ENCODE measurements at regions not wholly inside any gene's neighbourhood (a gene's known extent, or its start where the extent isn't known, plus 50 kb on each side); places are given as distances from the start of the nearest gene placed in this dataset.
"Not testable (repeated sequence)": the region's sequence is repeated elsewhere in the genome, so short reads cannot be mapped to it uniquely, and the experiment has no call there.

GRCh38 chr3:73259856-73260255 is 198.4 kb downstream of the EBLN2 start:
- Histone ChIP-seq H3K9me3 (replicated peaks; ENCODE audit: low read length) (no peaks in the 10 kb centered on the region), H3K4me2 (ENCODE audit: low read length) (no peak overlapping the region), H3K27me3 (ENCODE audit: control insufficient read depth, insufficient read depth, low read length) (peaks cover 19% of the 10 kb centered on the region), H3K9ac (ENCODE audit: low read depth, low read length) (no peak overlapping the region), H3K4me3 (ENCODE audit: low read length) (no peak overlapping the region), H3K4me1 (ENCODE audit: control insufficient read depth, insufficient read depth, low read length) (no peaks in the 10 kb centered on the region), H3K36me3 (ENCODE audit: insufficient read depth, low read length) (no peaks in the 10 kb centered on the region)

DNA sequence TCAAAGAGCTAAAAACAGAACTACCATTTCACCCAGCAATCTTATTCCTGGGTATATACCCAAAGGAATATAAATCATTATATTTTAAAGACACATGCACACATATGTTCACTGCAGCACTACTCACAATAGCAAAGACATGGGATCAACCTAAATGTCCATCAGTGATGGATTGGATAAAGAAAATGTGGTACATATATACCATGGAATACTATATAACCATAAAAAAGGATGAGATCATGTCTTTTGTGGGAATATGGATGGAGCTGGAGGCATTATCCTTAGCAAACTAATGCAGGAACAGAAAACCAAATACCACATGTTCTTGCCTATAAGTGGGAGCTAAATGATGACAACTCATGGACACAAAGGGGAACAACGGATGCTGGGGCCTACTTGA is 205.1 kb downstream of the EBLN2 start:
- H3K36me3 ChIP-seq (ENCODE audit: insufficient read depth, low read length); H3K4me2 ChIP-seq (ENCODE audit: low read length); H3K9me3 ChIP-seq (replicated peaks; ENCODE audit: low read length); H3K4me1 ChIP-seq (ENCODE audit: control insufficient read depth, insufficient read depth, low read length); H3K27me3 ChIP-seq (ENCODE audit: control insufficient read depth, insufficient read depth, low read length); H3K9ac ChIP-seq (ENCODE audit: low read depth, low read length); H3K4me3 ChIP-seq (ENCODE audit: low read length): not testable (repeated sequence)

- not testable (repeated sequence) for H3K4me3 ChIP-seq (ENCODE audit: low read length); H3K9ac ChIP-seq (ENCODE audit: low read depth, low read length)
Observed at GRCh38 chr3:73269126-73269525, 207.7 kb downstream of the EBLN2 start.

GRCh38 chr3:73270839-73271483 is 209.5 kb downstream of the EBLN2 start:
- no peaks in the 10 kb centered on the region for H3K27me3 ChIP-seq (ENCODE audit: control insufficient read depth, insufficient read depth, low read length)
- no peak overlapping the region for H3K4me2 ChIP-seq (ENCODE audit: low read length)
- no peaks in the 10 kb centered on the region for H3K4me1 ChIP-seq (ENCODE audit: control insufficient read depth, insufficient read depth, low read length)
- no peak overlapping the region for H3K4me3 ChIP-seq (ENCODE audit: low read length)
- no peaks in the 10 kb centered on the region for H3K36me3 ChIP-seq (ENCODE audit: insufficient read depth, low read length)
- no peak overlapping the region for H3K9ac ChIP-seq (ENCODE audit: low read depth, low read length)
- no peaks in the 10 kb centered on the region for H3K9me3 ChIP-seq (replicated peaks; ENCODE audit: low read length)

More at GRCh38 chr3:73269126-73269525, 207.7 kb downstream of the EBLN2 start:
- not testable (repeated sequence) for H3K4me2 ChIP-seq (ENCODE audit: low read length); H3K4me1 ChIP-seq (ENCODE audit: control insufficient read depth, insufficient read depth, low read length); H3K36me3 ChIP-seq (ENCODE audit: insufficient read depth, low read length); H3K9me3 ChIP-seq (replicated peaks; ENCODE audit: low read length); H3K27me3 ChIP-seq (ENCODE audit: control insufficient read depth, insufficient read depth, low read length)

DNA sequence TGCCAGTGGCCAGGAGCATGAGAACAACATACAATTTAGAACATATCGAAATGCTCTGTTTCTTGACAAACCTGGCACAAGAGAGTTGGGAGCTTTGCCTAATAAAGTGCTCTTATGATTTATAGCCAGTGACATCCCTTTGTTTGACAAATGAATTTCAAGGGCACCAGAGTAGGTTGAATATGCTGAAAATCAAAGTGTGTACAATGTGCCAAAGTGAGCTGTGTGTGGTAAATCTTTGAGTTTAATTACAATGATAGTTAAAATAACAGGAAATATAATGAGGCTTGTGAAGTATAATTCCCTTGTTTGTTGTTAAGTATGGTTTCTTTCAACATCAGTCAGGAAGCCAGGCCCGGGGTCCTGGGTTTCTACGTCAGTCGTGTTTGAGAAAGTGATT is 211.9 kb downstream of the EBLN2 start:
- Histone ChIP-seq H3K9ac (ENCODE audit: low read depth, low read length) (no peak overlapping the region), H3K36me3 (ENCODE audit: insufficient read depth, low read length) (no peaks in the 10 kb centered on the region), H3K4me2 (ENCODE audit: low read length) (no peak overlapping the region), H3K9me3 (replicated peaks; ENCODE audit: low read length) (no peaks in the 10 kb centered on the region), H3K4me3 (ENCODE audit: low read length) (no peak overlapping the region), H3K27me3 (ENCODE audit: control insufficient read depth, insufficient read depth, low read length) (no peaks in the 10 kb centered on the region), H3K4me1 (ENCODE audit: control insufficient read depth, insufficient read depth, low read length) (no peaks in the 10 kb centered on the region)

DNA sequence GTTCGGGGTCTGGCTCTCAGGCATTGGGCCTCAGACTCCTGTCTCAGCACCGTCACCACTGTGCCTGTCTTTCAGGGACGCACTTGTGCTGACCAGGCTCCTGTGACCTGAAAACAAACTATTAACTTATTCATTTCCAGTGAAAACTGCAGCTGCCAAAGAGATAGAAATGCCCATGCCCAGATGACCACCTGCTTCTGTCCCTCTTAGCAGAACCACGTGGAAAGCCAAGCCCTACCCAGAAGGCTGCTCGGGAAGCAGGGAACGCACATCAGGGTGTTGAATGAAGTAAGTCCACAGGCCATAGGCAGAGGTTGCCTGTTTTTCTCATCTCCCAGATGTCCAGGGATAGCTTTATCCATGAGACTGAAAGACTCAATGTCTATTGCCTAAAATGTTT is 219.3 kb downstream of the EBLN2 start:
- Histone ChIP-seq H3K4me1 (ENCODE audit: control insufficient read depth, insufficient read depth, low read length) (no peaks in the 10 kb centered on the region), H3K4me3 (ENCODE audit: low read length) (no peak overlapping the region), H3K27me3 (ENCODE audit: control insufficient read depth, insufficient read depth, low read length) (peaks cover 11% of the 10 kb centered on the region), H3K4me2 (ENCODE audit: low read length) (no peak overlapping the region), H3K9me3 (replicated peaks; ENCODE audit: low read length) (no peaks in the 10 kb centered on the region), H3K9ac (ENCODE audit: low read depth, low read length) (no peak overlapping the region), H3K36me3 (ENCODE audit: insufficient read depth, low read length) (no peaks in the 10 kb centered on the region)

DNA sequence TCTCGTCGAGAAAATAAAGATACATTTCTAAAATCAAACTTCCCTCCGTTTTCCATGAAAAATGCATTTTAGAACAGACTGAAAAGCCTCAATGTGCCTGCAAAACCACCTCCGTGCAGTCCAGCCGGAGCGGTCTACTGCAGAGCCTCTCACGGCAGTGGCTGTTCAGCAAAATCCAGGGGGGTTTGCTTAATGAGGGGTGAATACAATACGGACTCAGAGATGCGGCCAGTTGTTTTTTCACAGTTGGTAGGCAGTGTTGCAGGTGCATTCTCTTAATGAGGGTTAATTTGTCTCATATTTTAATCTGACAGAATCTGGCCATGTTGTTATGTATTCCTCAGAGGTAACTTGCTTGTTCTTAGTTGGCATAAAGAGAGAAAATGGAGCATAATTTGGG is 223.0 kb downstream of the EBLN2 start:
- Histone ChIP-seq H3K9ac (ENCODE audit: low read depth, low read length) (no peak overlapping the region), H3K4me3 (ENCODE audit: low read length) (no peak overlapping the region), H3K9me3 (replicated peaks; ENCODE audit: low read length) (no peaks in the 10 kb centered on the region), H3K4me1 (ENCODE audit: control insufficient read depth, insufficient read depth, low read length) (no peaks in the 10 kb centered on the region), H3K4me2 (ENCODE audit: low read length) (no peak overlapping the region), H3K36me3 (ENCODE audit: insufficient read depth, low read length) (no peaks in the 10 kb centered on the region), H3K27me3 (ENCODE audit: control insufficient read depth, insufficient read depth, low read length) (peaks cover 11% of the 10 kb centered on the region)

- Histone ChIP-seq H3K4me3 (ENCODE audit: low read length) (no peak overlapping the region), H3K36me3 (ENCODE audit: insufficient read depth, low read length) (no peaks in the 10 kb centered on the region), H3K4me1 (ENCODE audit: control insufficient read depth, insufficient read depth, low read length) (no peaks in the 10 kb centered on the region), H3K9me3 (replicated peaks; ENCODE audit: low read length) (no peaks in the 10 kb centered on the region), H3K27me3 (ENCODE audit: control insufficient read depth, insufficient read depth, low read length) (peaks cover 19% of the 10 kb centered on the region), H3K9ac (ENCODE audit: low read depth, low read length) (no peak overlapping the region), H3K4me2 (ENCODE audit: low read length) (no peak overlapping the region)
Observed at GRCh38 chr3:73291541-73291940, 230.1 kb downstream of the EBLN2 start.

GRCh38 chr3:73292220-73292619 is 230.8 kb downstream of the EBLN2 start:
- Histone ChIP-seq H3K4me2 (ENCODE audit: low read length) (no peak overlapping the region), H3K4me1 (ENCODE audit: control insufficient read depth, insufficient read depth, low read length) (no peaks in the 10 kb centered on the region), H3K9ac (ENCODE audit: low read depth, low read length) (no peak overlapping the region), H3K9me3 (replicated peaks; ENCODE audit: low read length) (no peaks in the 10 kb centered on the region), H3K36me3 (ENCODE audit: insufficient read depth, low read length) (no peaks in the 10 kb centered on the region), H3K4me3 (ENCODE audit: low read length) (no peak overlapping the region), H3K27me3 (ENCODE audit: control insufficient read depth, insufficient read depth, low read length) (peaks cover 19% of the 10 kb centered on the region)

DNA sequence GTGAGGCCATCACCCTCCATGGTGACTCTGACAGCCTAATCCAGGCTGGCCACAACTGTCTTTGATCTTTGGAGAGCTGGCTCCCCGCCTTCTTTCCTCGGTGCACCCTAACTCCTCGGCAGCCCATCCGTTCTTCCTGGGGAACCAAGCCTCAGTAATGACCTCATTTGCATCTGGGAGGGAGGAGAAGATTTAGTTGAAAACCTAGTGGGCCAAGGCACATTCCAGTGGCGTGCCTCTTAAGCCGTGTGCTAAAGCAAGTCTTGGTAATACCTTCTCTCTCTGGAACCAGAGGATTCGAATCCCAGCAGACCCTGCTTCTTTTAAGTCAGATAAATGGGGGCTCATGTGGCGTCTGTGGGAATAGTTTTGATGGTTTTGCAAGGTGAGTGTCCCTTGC is 233.1 kb downstream of the EBLN2 start:
- H3K4me1 ChIP-seq (ENCODE audit: control insufficient read depth, insufficient read depth, low read length) = no peaks in the 10 kb centered on the region
- no peak overlapping the region for H3K9ac ChIP-seq (ENCODE audit: low read depth, low read length)
- no peaks in the 10 kb centered on the region for H3K36me3 ChIP-seq (ENCODE audit: insufficient read depth, low read length)
- no peak overlapping the region for H3K4me3 ChIP-seq (ENCODE audit: low read length)
- no peak overlapping the region for H3K4me2 ChIP-seq (ENCODE audit: low read length)
- H3K9me3 ChIP-seq (replicated peaks; ENCODE audit: low read length) = no peaks in the 10 kb centered on the region
- H3K27me3 ChIP-seq (ENCODE audit: control insufficient read depth, insufficient read depth, low read length) = peaks cover 34% of the 10 kb centered on the region

GRCh38 chr3:73295876-73296635 is 234.6 kb downstream of the EBLN2 start:
- no peaks in the 10 kb centered on the region for H3K4me1 ChIP-seq (ENCODE audit: control insufficient read depth, insufficient read depth, low read length)
- no peak overlapping the region for H3K9ac ChIP-seq (ENCODE audit: low read depth, low read length)
- H3K4me2 ChIP-seq (ENCODE audit: low read length) = no peak overlapping the region
- no peaks in the 10 kb centered on the region for H3K36me3 ChIP-seq (ENCODE audit: insufficient read depth, low read length)
- H3K27me3 ChIP-seq (ENCODE audit: control insufficient read depth, insufficient read depth, low read length) = peaks cover 37% of the 10 kb centered on the region
- no peaks in the 10 kb centered on the region for H3K9me3 ChIP-seq (replicated peaks; ENCODE audit: low read length)
- no peak overlapping the region for H3K4me3 ChIP-seq (ENCODE audit: low read length)

- no peaks in the 10 kb centered on the region for H3K9me3 ChIP-seq (replicated peaks; ENCODE audit: low read length)
- peaks cover 37% of the 10 kb centered on the region for H3K27me3 ChIP-seq (ENCODE audit: control insufficient read depth, insufficient read depth, low read length)
- no peak overlapping the region for H3K9ac ChIP-seq (ENCODE audit: low read depth, low read length)
- no peaks in the 10 kb centered on the region for H3K4me1 ChIP-seq (ENCODE audit: control insufficient read depth, insufficient read depth, low read length)
- H3K4me3 ChIP-seq (ENCODE audit: low read length) = no peak overlapping the region
- no peak overlapping the region for H3K4me2 ChIP-seq (ENCODE audit: low read length)
- no peaks in the 10 kb centered on the region for H3K36me3 ChIP-seq (ENCODE audit: insufficient read depth, low read length)
Observed at GRCh38 chr3:73296859-73297258, 235.4 kb downstream of the EBLN2 start.

Data from skeletal muscle satellite cell (primary cell).